Mesenchymal stem cell (in vitro differentiated cells and primary cell): ENCODE measurements at regions not wholly inside any gene's neighbourhood (a gene's known extent, or its start where the extent isn't known, plus 50 kb on each side); places are given as distances from the start of the nearest gene placed in this dataset.
A peak's percentile ranks its signal among the peaks of the same experiment; 100 is the strongest.

Experiments used
- DNase-seq: peaks from one replicate; pipeline ENCODE4 v3.0.0-alpha.2; 2013
- H2AFZ ChIP-seq: one replicate; pipeline ENCODE4 v1.6.1; 2013; ENCODE audit warnings: low read depth, mild to moderate bottlenecking, control low read depth, inconsistent platforms, low read length, moderate library complexity
- H2AK5ac ChIP-seq: 2 replicates; pipeline ENCODE4 v1.6.1; 2013; ENCODE audit warnings: low read length, moderate library complexity, mild to moderate bottlenecking, inconsistent platforms; ENCODE audit not compliant: severe bottlenecking
- H2BK120ac ChIP-seq: one replicate; pipeline ENCODE4 v1.6.1; 2013; ENCODE audit warnings: low read depth, mild to moderate bottlenecking, inconsistent platforms, low read length, moderate library complexity
- H2BK12ac ChIP-seq, 2 experiments: one replicate each; pipeline ENCODE4 v1.6.1; 2013; ENCODE audit warnings: inconsistent platforms in 2 of 2, low read length in 2 of 2, mild to moderate bottlenecking in 2 of 2, moderate library complexity in 2 of 2, control low read depth in 1 of 2
- H2BK15ac ChIP-seq: one replicate; pipeline ENCODE4 v1.6.1; 2013; ENCODE audit warnings: mild to moderate bottlenecking, low read depth, inconsistent platforms; ENCODE audit not compliant: poor library complexity, severe bottlenecking
- H2BK5ac ChIP-seq: 2 replicates; pipeline ENCODE4 v1.6.1; 2013; ENCODE audit warnings: low read depth, mild to moderate bottlenecking, low read length, control low read depth, inconsistent platforms; ENCODE audit not compliant: poor library complexity, severe bottlenecking
- H3K14ac ChIP-seq, 2 experiments: one replicate each; pipeline ENCODE4 v1.6.1; 2013; ENCODE audit warnings: inconsistent platforms in 2 of 2, low read length in 2 of 2, control low read depth in 1 of 2, mild to moderate bottlenecking in 1 of 2, moderate library complexity in 1 of 2
- H3K18ac ChIP-seq, 2 experiments: one replicate each; pipeline ENCODE4 v1.6.1; 2013; ENCODE audit warnings: inconsistent platforms in 2 of 2, low read length in 2 of 2, control low read depth in 1 of 2, low read depth in 1 of 2, mild to moderate bottlenecking in 1 of 2
- H3K23ac ChIP-seq, 2 experiments: one replicate each; pipeline ENCODE4 v1.6.1; 2013; ENCODE audit warnings: inconsistent platforms in 2 of 2, low read length in 2 of 2, mild to moderate bottlenecking in 2 of 2, moderate library complexity in 2 of 2, control low read depth in 1 of 2
- H3K27ac ChIP-seq: 2 replicates; pipeline ENCODE4 v1.5.1; 2013; ENCODE audit warnings: mild to moderate bottlenecking, moderate library complexity, low read length, control low read depth, inconsistent platforms; ENCODE audit not compliant: poor library complexity, severe bottlenecking
- H3K27me3 ChIP-seq, 2 experiments: 2 replicates each; pipeline versions ENCODE4 v1.6.1 to v1.7.0; 2013; ENCODE audit warnings: low read length in 2 of 2, mild to moderate bottlenecking in 2 of 2, moderate library complexity in 2 of 2, control low read depth in 1 of 2, inconsistent platforms in 1 of 2; ENCODE audit not compliant: control insufficient read depth in 1 of 2, insufficient read depth in 1 of 2
- H3K36me3 ChIP-seq, 2 experiments: 2 replicates each; pipeline versions ENCODE4 v1.6.1 to v1.7.0; 2013; ENCODE audit warnings: low read length in 2 of 2, control low read depth in 1 of 2, inconsistent platforms in 1 of 2, low read depth in 1 of 2, mild to moderate bottlenecking in 1 of 2; ENCODE audit not compliant: insufficient read depth in 2 of 2, control insufficient read depth in 1 of 2
- H3K4ac ChIP-seq, 2 experiments: one replicate each; pipeline ENCODE4 v1.6.1; 2013; ENCODE audit warnings: inconsistent platforms in 2 of 2, low read length in 2 of 2, mild to moderate bottlenecking in 2 of 2, moderate library complexity in 2 of 2, control low read depth in 1 of 2, low read depth in 1 of 2
- H3K4me1 ChIP-seq: 2 replicates; pipeline ENCODE4 v1.6.1; 2013; ENCODE audit warnings: low read depth, low read length, control low read depth; ENCODE audit not compliant: control insufficient read depth, insufficient read depth
- H3K4me2 ChIP-seq: 2 replicates; pipeline ENCODE4 v1.6.1; 2013; ENCODE audit warnings: low read length, mild to moderate bottlenecking, inconsistent platforms; ENCODE audit not compliant: poor library complexity, severe bottlenecking
- H3K4me3 ChIP-seq, 2 experiments: 2 replicates each; pipeline versions ENCODE4 v1.5.1 to v1.7.0; 2013; ENCODE audit warnings: low read length in 2 of 2, mild to moderate bottlenecking in 2 of 2, control low read depth in 1 of 2, low read depth in 1 of 2; ENCODE audit not compliant: insufficient read depth in 1 of 2
- H3K79me1 ChIP-seq: replicated peaks from 2 replicates; pipeline ENCODE4 v1.6.1; 2013; ENCODE audit warnings: mild to moderate bottlenecking, control low read depth, low read length, inconsistent platforms; ENCODE audit not compliant: poor library complexity, severe bottlenecking
- H3K9ac ChIP-seq: 2 replicates; pipeline ENCODE4 v1.7.0; 2013; ENCODE audit warnings: mild to moderate bottlenecking, low read length, moderate library complexity
- H3K9me3 ChIP-seq: 2 replicates; pipeline ENCODE4 v1.7.0; 2013; ENCODE audit warnings: mild to moderate bottlenecking, low read length; ENCODE audit not compliant: control insufficient read depth
- H4K8ac ChIP-seq: one replicate; pipeline ENCODE4 v1.6.1; 2013; ENCODE audit warnings: inconsistent platforms, mild to moderate bottlenecking, low read length, moderate library complexity
- H4K91ac ChIP-seq: one replicate; pipeline ENCODE4 v1.6.1; 2013; ENCODE audit warnings: mild to moderate bottlenecking, low read length, inconsistent platforms
- WGBS: methylation state at CpG from one replicate; pipeline ENCODE4 v1.1.7; 2013; ENCODE audit warnings: mixed read lengths; 5-methylcytosine and 5-hydroxymethylcytosine counted together

DNA sequence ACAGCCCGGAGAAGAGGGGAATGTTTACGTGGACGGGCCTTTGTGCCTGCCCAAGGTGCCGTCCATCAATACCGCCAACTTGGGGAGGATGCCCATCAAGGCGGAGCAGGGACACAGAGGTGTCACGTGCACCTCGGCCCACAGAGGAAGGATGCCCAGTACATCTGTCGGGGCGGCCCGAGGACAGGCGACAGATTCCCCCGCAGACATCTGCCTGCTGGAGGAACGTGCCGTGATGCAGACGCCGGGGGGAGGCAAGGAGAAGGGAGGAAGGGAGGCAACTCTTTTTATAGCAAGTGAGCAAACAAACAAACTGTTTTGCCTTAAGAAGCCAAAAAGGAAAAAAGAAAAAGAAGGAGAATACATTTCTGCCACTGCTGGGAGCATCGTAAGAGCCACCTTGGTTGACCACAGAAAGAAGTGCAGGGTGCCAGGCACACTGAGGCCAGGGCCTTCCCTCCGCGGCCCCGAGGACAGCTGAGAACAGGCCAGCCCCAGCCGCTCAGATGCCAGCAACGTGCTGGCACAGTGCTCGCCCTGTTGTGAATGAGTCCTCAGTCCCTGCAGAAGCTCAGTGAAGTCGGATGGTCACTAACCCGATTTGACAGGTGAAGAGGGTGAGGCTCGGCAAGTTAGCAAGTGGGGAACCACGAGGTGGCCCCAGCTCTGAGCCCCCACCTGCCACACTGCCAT, 146.4 kb downstream of the RBFOX3 start:
- no peak for DNase-seq
- H2BK15ac ChIP-seq: no peak overlapping the region
- H3K9me3 ChIP-seq: no peaks in the 10 kb centered on the region
- no peak overlapping the region for H4K8ac ChIP-seq
- H3K18ac ChIP-seq: no peak overlapping the region
- H2BK12ac ChIP-seq: no peak overlapping the region
- H3K14ac ChIP-seq: no peak overlapping the region
- no peak overlapping the region for H2AK5ac ChIP-seq
- WGBS: 80% methylated on average over 28 of the region's 28 CpGs
- no peak overlapping the region for H3K4me2 ChIP-seq
- no peaks in the 10 kb centered on the region for H3K79me1 ChIP-seq
- no peak overlapping the region for H3K4ac ChIP-seq
- no peak overlapping the region for H4K91ac ChIP-seq
- no peak overlapping the region for H2BK120ac ChIP-seq
- H3K27ac ChIP-seq: no peak overlapping the region
- no peak overlapping the region for H3K23ac ChIP-seq
- H2AFZ ChIP-seq: no peak overlapping the region
- no peak overlapping the region for H2BK5ac ChIP-seq
- no peaks in the 10 kb centered on the region for H3K36me3 ChIP-seq
- peaks cover 1% of the 10 kb centered on the region for H3K4me1 ChIP-seq
- H3K4me3 ChIP-seq: no peak overlapping the region
- H3K27me3 ChIP-seq: peaks cover 0 to 56% of the 10 kb centered on the region in 2 experiments
- H3K9ac ChIP-seq: no peak overlapping the region

DNA sequence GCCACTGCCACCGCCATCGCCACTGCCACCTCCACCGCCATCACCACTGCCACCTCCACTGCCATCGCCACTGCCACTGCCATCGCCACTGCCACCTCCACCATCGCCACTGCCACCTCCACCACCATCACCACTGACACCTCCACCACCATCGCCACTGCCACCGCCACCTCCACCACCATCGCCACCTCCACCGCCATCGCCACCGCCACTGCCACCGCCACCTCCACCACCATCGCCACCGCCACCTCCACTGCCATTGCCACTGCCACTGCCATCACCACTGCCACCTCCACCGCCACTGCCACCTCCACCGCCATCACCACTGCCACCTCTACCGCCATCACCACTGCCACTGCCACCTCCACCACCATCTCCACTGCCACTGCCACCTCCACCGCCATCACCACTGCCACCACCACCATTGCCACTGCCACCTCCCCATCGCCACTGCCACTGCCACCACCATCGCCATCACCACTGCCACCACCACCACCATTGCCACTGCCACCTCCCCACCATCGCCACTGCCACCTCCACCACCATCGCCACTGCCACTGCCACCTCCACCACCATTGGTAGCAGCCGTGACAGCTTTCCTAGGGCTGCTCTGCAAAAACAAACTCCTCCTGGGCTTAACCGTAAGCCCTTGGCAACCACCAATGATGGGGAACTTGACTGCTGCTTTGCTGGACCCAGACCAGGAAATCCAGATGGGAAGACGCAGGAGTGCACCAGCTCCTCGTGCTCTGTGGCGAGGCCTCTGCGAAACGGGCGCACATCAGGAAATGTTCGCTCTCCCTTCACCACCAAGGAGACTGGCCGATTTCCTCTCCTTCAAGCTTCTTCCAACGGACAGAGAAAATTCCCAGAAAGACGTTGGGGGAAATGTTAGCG, 147.2 kb downstream of the RBFOX3 start:
- no peak overlapping the region for H3K27ac ChIP-seq
- H2BK120ac ChIP-seq: no peak overlapping the region
- no peaks in the 10 kb centered on the region for H3K4me1 ChIP-seq
- no peak overlapping the region for H3K18ac ChIP-seq
- H4K91ac ChIP-seq: peak overlapping the region; percentile 61
- no peak overlapping the region for H3K9ac ChIP-seq
- no peak for DNase-seq
- H4K8ac ChIP-seq: no peak overlapping the region
- H3K23ac ChIP-seq: no peak overlapping the region
- H3K4ac ChIP-seq: no peak overlapping the region
- H3K4me3 ChIP-seq: no peak overlapping the region
- no peaks in the 10 kb centered on the region for H3K9me3 ChIP-seq
- WGBS: 93% methylated on average over 36 of the region's 36 CpGs
- peak overlapping the region in 1 of 2 experiments; percentile 53 for H3K14ac ChIP-seq
- no peak overlapping the region for H3K4me2 ChIP-seq
- H2BK12ac ChIP-seq: no peak overlapping the region
- H2BK15ac ChIP-seq: no peak overlapping the region
- H2AFZ ChIP-seq: no peak overlapping the region
- H3K27me3 ChIP-seq: peaks cover 0 to 49% of the 10 kb centered on the region in 2 experiments
- H3K36me3 ChIP-seq: no peaks in the 10 kb centered on the region
- no peak overlapping the region for H2AK5ac ChIP-seq
- no peaks in the 10 kb centered on the region for H3K79me1 ChIP-seq
- H2BK5ac ChIP-seq: no peak overlapping the region

DNA sequence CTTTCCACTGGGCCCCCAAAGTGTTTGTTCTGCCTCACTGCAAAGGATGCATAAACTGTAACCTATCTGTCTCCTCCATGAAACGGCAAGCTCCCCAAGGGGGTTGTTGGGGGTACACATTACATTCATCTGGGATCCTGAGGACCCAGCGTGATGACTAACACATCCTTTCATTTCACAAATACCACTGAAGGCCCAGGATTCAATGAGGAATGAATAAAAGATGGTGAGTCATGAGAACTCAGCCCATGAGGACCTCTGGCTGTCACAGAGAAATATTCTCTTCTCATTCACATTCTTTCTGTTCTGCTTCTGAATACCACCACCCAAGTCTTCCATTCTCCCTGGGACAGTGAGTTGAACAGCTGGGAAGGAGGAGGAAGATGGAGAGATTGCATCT, 149.8 kb downstream of the RBFOX3 start:
- H3K4me3 ChIP-seq: no peak overlapping the region
- H3K9me3 ChIP-seq: no peaks in the 10 kb centered on the region
- no peak overlapping the region for H3K23ac ChIP-seq
- peaks cover 0 to 39% of the 10 kb centered on the region in 2 experiments for H3K27me3 ChIP-seq
- no peak overlapping the region for H2AK5ac ChIP-seq
- H4K8ac ChIP-seq: no peak overlapping the region
- no peaks in the 10 kb centered on the region for H3K79me1 ChIP-seq
- no peak overlapping the region for H3K4me2 ChIP-seq
- no peak overlapping the region for H3K4ac ChIP-seq
- no peaks in the 10 kb centered on the region for H3K36me3 ChIP-seq
- H2BK15ac ChIP-seq: no peak overlapping the region
- no peak overlapping the region for H2BK12ac ChIP-seq
- no peaks in the 10 kb centered on the region for H3K4me1 ChIP-seq
- 0% methylated on average over 1 of the region's 2 CpGs for WGBS
- H2BK120ac ChIP-seq: no peak overlapping the region
- no peak overlapping the region for H2AFZ ChIP-seq
- no peak overlapping the region for H3K27ac ChIP-seq
- no peak overlapping the region for H3K9ac ChIP-seq
- no peak for DNase-seq
- H4K91ac ChIP-seq: no peak overlapping the region
- H3K18ac ChIP-seq: no peak overlapping the region
- H3K14ac ChIP-seq: no peak overlapping the region
- no peak overlapping the region for H2BK5ac ChIP-seq

DNA sequence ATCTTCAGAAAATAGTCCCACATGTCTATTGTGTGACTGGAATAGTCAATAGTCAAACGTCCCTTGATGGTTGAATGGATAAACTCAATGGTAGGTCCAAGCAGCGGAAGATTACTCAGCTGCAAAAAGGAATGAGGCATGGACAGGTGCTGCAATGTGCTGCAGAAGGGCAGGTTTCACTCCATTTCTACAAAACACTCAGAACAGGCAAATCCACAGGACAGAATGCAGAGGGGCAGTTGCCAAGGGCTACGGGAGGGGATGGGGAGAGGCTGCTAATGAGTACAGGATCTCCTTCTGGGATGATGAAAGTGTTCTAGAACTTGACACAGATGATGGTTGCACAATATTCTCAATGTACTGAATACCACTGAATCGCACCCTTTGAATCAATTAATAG, 151.0 kb downstream of the RBFOX3 start:
- peaks cover 0 to 37% of the 10 kb centered on the region in 2 experiments for H3K27me3 ChIP-seq
- H2BK5ac ChIP-seq: no peak overlapping the region
- H3K9me3 ChIP-seq: no peaks in the 10 kb centered on the region
- no peak overlapping the region for H3K4ac ChIP-seq
- H3K9ac ChIP-seq: no peak overlapping the region
- H3K4me1 ChIP-seq: no peaks in the 10 kb centered on the region
- WGBS: 67% methylated on average over 2 of the region's 4 CpGs
- H2AFZ ChIP-seq: no peak overlapping the region
- no peak overlapping the region for H3K27ac ChIP-seq
- H2BK120ac ChIP-seq: no peak overlapping the region
- no peak overlapping the region for H4K8ac ChIP-seq
- H3K14ac ChIP-seq: no peak overlapping the region
- no peak overlapping the region for H2BK15ac ChIP-seq
- no peak overlapping the region for H3K18ac ChIP-seq
- H3K4me3 ChIP-seq: no peak overlapping the region
- H2BK12ac ChIP-seq: no peak overlapping the region
- no peak overlapping the region for H2AK5ac ChIP-seq
- no peak overlapping the region for H3K23ac ChIP-seq
- H3K4me2 ChIP-seq: no peak overlapping the region
- H4K91ac ChIP-seq: no peak overlapping the region
- no peak for DNase-seq
- H3K79me1 ChIP-seq: no peaks in the 10 kb centered on the region
- H3K36me3 ChIP-seq: no peaks in the 10 kb centered on the region
